H1 (cell line): ENCODE measurements at regions not wholly inside any gene's neighbourhood (a gene's known extent, or its start where the extent isn't known, plus 50 kb on each side); places are given as distances from the start of the nearest gene placed in this dataset.
A peak's percentile ranks its signal among the peaks of the same experiment; 100 is the strongest.

Experiments
- CTCF ChIA-PET: fragments of 300-600 bp; sonication (Branson Sonifier 250); formaldehyde crosslinking; loops from one replicate; lab custom pipeline; 2021; ENCODE audit not compliant: partially characterized antibody; lab: Charles Lee
- POLR2A ChIA-PET: fragments of 300-600 bp; sonication (Branson Sonifier 250); formaldehyde crosslinking; loops from one replicate; lab custom pipeline; 2021; ENCODE audit warnings: inconsistent platforms; ENCODE audit not compliant: partially characterized antibody; lab: Charles Lee
- DNase-seq, 2 experiments: peaks; one replicate each; pipeline versions ENCODE4 v3.0.0 to v3.0.0-alpha.2; 2010 to 2022; ENCODE audit warnings: low spot score in 2 of 2, low read depth in 1 of 2, mixed read lengths in 1 of 2
- FAIRE-seq: peaks from 2 replicates; lab custom pipeline; 2011; peaks lifted over from hg19 to GRCh38; lab: Jason Lieb, UNC
- H2AFZ ChIP-seq: 2 replicates; pipeline ENCODE4 v1.8.1; 2012; ENCODE audit warnings: low read length, inconsistent platforms
- H2AK5ac ChIP-seq: 2 replicates; pipeline ENCODE4 v1.6.1; 2013; ENCODE audit warnings: low read depth, low read length
- H2BK120ac ChIP-seq: replicated peaks from 2 replicates; pipeline ENCODE3; 2013; ENCODE audit warnings: low read depth, low read length, inconsistent platforms
- H2BK12ac ChIP-seq: 2 replicates; pipeline ENCODE4 v1.6.1; 2013; ENCODE audit warnings: low read depth, low read length
- H2BK15ac ChIP-seq: 2 replicates; pipeline ENCODE4 v1.6.1; 2013; ENCODE audit warnings: low read length
- H2BK20ac ChIP-seq: 2 replicates; pipeline ENCODE4 v1.6.1; 2013; ENCODE audit warnings: low read length
- H2BK5ac ChIP-seq: 2 replicates; pipeline ENCODE4 v1.6.1; 2013; ENCODE audit warnings: low read depth, low read length
- H3K14ac ChIP-seq: 2 replicates; pipeline ENCODE4 v1.6.1; 2013; ENCODE audit warnings: inconsistent platforms; ENCODE audit not compliant: insufficient read length
- H3K18ac ChIP-seq: 2 replicates; pipeline ENCODE4 v1.6.1; 2013; ENCODE audit warnings: low read length; ENCODE audit errors: extremely low read depth
- H3K23ac ChIP-seq: 2 replicates; pipeline ENCODE4 v1.6.1; 2013; ENCODE audit warnings: inconsistent platforms; ENCODE audit not compliant: insufficient read length
- H3K23me2 ChIP-seq: 2 replicates; pipeline ENCODE4 v1.6.1; 2013; ENCODE audit warnings: low read depth, low read length
- H3K27ac ChIP-seq: 2 replicates; pipeline ENCODE4 v1.6.1; 2011; ENCODE audit warnings: low read depth, low read length, inconsistent platforms
- H3K27me3 ChIP-seq, 4 experiments: replicated peaks in 1 of 4; 1 replicate in 1 of 4; 2 replicates in 3 of 4; pipeline versions ENCODE4 v1.6.1 to v1.8.1; 2011 to 2013; ENCODE audit warnings: low read length in 3 of 4, mild to moderate bottlenecking in 3 of 4, inconsistent platforms in 2 of 4, mixed read lengths in 2 of 4, moderate library complexity in 1 of 4; ENCODE audit not compliant: control insufficient read depth in 3 of 4, insufficient read depth in 3 of 4; ENCODE audit errors: extremely low read depth in 1 of 4
- H3K36me3 ChIP-seq, 4 experiments: 2 replicates each; pipeline versions ENCODE4 v1.6.1 to v1.8.1; 2011 to 2013; ENCODE audit warnings: mild to moderate bottlenecking in 4 of 4, low read length in 3 of 4, moderate library complexity in 2 of 4, control low read depth in 1 of 4, inconsistent platforms in 1 of 4; ENCODE audit not compliant: insufficient read depth in 4 of 4, control insufficient read depth in 2 of 4
- H3K4ac ChIP-seq: replicated peaks from 2 replicates; pipeline ENCODE3; 2013; ENCODE audit warnings: low read length, low read depth, mixed read lengths, inconsistent platforms; ENCODE audit not compliant: insufficient read length
- H3K4me1 ChIP-seq, 4 experiments: replicated peaks in 1 of 4; 1 replicate in 1 of 4; 2 replicates in 3 of 4; pipeline versions ENCODE4 v1.6.1 to v1.8.1; 2011 to 2013; ENCODE audit warnings: low read length in 3 of 4, inconsistent platforms in 2 of 4, mixed read lengths in 1 of 4; ENCODE audit not compliant: insufficient read depth in 4 of 4, control insufficient read depth in 3 of 4
- H3K4me2 ChIP-seq, 2 experiments: 2 replicates each; pipeline versions ENCODE4 v1.6.1 to v1.8.1; 2011 to 2013; ENCODE audit warnings: low read depth in 2 of 2, low read length in 2 of 2, control low read depth in 1 of 2, inconsistent platforms in 1 of 2, mild to moderate bottlenecking in 1 of 2; ENCODE audit not compliant: insufficient read depth in 1 of 2
- H3K4me3 ChIP-seq, 4 experiments: fragments of 200-600, 300-600 bp in 1 of 4; sonication (generic), shearing (Covaris generic), sonication (Bioruptor Twin) in 1 of 4; 2 replicates each; pipeline versions ENCODE4 v1.5.1 to v1.8.1; 2011 to 2016; ENCODE audit warnings: low read length in 4 of 4, low read depth in 3 of 4, control low read depth in 2 of 4, inconsistent platforms in 2 of 4, mild to moderate bottlenecking in 2 of 4, mixed read lengths in 1 of 4, moderate library complexity in 1 of 4; ENCODE audit not compliant: insufficient read depth in 2 of 4; ENCODE audit errors: extremely low read depth in 1 of 4
- H3K56ac ChIP-seq: replicated peaks from 2 replicates; pipeline ENCODE3; 2013; ENCODE audit warnings: low read depth, mild to moderate bottlenecking, mixed read lengths, low read length, inconsistent platforms; ENCODE audit not compliant: insufficient read length
- H3K79me1 ChIP-seq: 2 replicates; pipeline ENCODE4 v1.6.1; 2013; ENCODE audit warnings: low read depth, low read length, control low read depth
- H3K79me2 ChIP-seq, 2 experiments: 2 replicates each; pipeline versions ENCODE4 v1.6.1 to v1.8.1; 2012 to 2013; ENCODE audit warnings: low read length in 2 of 2, mild to moderate bottlenecking in 2 of 2, inconsistent platforms in 1 of 2; ENCODE audit not compliant: insufficient read depth in 2 of 2, control insufficient read depth in 1 of 2
- H3K9ac ChIP-seq, 4 experiments: replicated peaks in 1 of 4; 1 replicate in 1 of 4; 2 replicates in 3 of 4; pipeline versions ENCODE4 v1.6.1 to v1.8.1; 2011 to 2013; ENCODE audit warnings: low read depth in 3 of 4, low read length in 3 of 4, control low read depth in 2 of 4, mild to moderate bottlenecking in 2 of 4, moderate library complexity in 2 of 4, inconsistent platforms in 1 of 4; ENCODE audit errors: extremely low read depth in 1 of 4
- H3K9me3 ChIP-seq, 2 experiments: 2 replicates each; pipeline versions ENCODE4 v1.6.1 to v1.8.1; 2012 to 2013; ENCODE audit warnings: mild to moderate bottlenecking in 2 of 2, moderate library complexity in 2 of 2, control low read depth in 1 of 2, inconsistent platforms in 1 of 2, low read depth in 1 of 2, low read length in 1 of 2, mixed read lengths in 1 of 2; ENCODE audit not compliant: insufficient read depth in 2 of 2
- H4K20me1 ChIP-seq, 2 experiments: replicated peaks in 1 of 2; 2 replicates each; pipeline versions ENCODE3 to v1.8.1; 2011 to 2013; ENCODE audit warnings: inconsistent platforms in 2 of 2, low read length in 2 of 2, mild to moderate bottlenecking in 1 of 2; ENCODE audit not compliant: insufficient read depth in 2 of 2, control insufficient read depth in 1 of 2
- H4K5ac ChIP-seq: 2 replicates; pipeline ENCODE4 v1.6.1; 2013; ENCODE audit warnings: low read length, low read depth, mixed read lengths, inconsistent platforms; ENCODE audit not compliant: insufficient read length
- H4K8ac ChIP-seq: 2 replicates; pipeline ENCODE4 v1.8.0; 2013; ENCODE audit warnings: mild to moderate bottlenecking, moderate library complexity, low read length, inconsistent platforms; ENCODE audit not compliant: insufficient read depth; ENCODE audit errors: extremely low read depth
- H4K91ac ChIP-seq: replicated peaks from 2 replicates; pipeline ENCODE3; 2013; ENCODE audit warnings: low read length, mixed read lengths, inconsistent platforms; ENCODE audit not compliant: insufficient read length
- CHD2 ChIP-seq: IDR thresholded peaks from 2 replicates; pipeline ENCODE4 v1.6.1; 2012; ENCODE audit warnings: low read length, improper control_type of control experiment
- JUN ChIP-seq: IDR thresholded peaks from 2 replicates; pipeline ENCODE4 v1.6.1; 2011; ENCODE audit warnings: low read depth, mild to moderate bottlenecking, improper control_type of control experiment, low read length
- KDM4A ChIP-seq: IDR thresholded peaks from one replicate; pipeline ENCODE4 v1.7.1; 2012; ENCODE audit warnings: low read depth, mild to moderate bottlenecking, moderate library complexity, low read length, inconsistent platforms; ENCODE audit not compliant: severe bottlenecking
- POLR2A ChIP-seq, 2 experiments: IDR thresholded peaks; 1 replicate in 1 of 2; 2 replicates in 1 of 2; pipeline ENCODE4 v1.6.1; 2011; ENCODE audit warnings: low read depth in 2 of 2, low read length in 2 of 2, mild to moderate bottlenecking in 2 of 2; ENCODE audit errors: control extremely low read depth in 1 of 2
- SRF ChIP-seq: IDR thresholded peaks from 2 replicates; pipeline ENCODE4 v1.6.1; 2011; ENCODE audit warnings: mild to moderate bottlenecking, low read depth, low read length, moderate library complexity
- WGBS, 2 experiments: shearing (Covaris generic) in 1 of 2; methylation state at CpG; one replicate each; pipeline versions ENCODE4 v1.1.6 to v1.1.7; 2013 to 2015; ENCODE audit warnings: low lambda C conversion rate in 2 of 2, mixed read lengths in 2 of 2, inconsistent platforms in 1 of 2, low coverage in 1 of 2, missing lambda C conversion rate in 1 of 2; ENCODE audit not compliant: insufficient replicate concordance in 2 of 2, insufficient coverage in 1 of 2, insufficient read length in 1 of 2; ENCODE audit errors: extremely low coverage in 1 of 2, missing lambda C conversion rate in 1 of 2; 5-methylcytosine and 5-hydroxymethylcytosine counted together
- TF ChIP-seq, protein P1 (sequence below): IDR thresholded peaks from 2 replicates; pipeline ENCODE4 v1.6.1; 2012; ENCODE audit warnings: low read length, inconsistent platforms
- TF ChIP-seq, protein P2 (sequence below): IDR thresholded peaks from 2 replicates; pipeline ENCODE4 v1.6.1; 2012; ENCODE audit warnings: inconsistent platforms

DNA sequence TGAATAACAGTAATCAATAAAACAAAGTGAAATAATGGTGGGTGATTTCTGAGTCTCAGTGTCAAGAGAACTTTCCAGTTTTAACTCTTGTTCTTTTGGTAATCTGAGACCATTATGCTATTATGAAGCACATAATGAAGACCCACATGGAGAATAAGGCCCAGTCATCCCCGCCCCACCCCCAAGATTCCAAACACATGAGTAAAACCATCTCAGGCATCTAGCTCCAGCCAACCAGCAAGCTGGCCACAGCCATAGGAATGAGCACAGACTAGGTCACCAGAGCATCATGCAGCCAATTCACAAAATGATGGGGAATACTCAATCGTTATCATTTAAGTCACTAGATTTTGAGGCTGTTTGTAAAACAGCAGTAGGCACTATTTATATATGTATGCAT lies 1769.0 kb upstream of the PCDH20 start:
- no peaks in the 10 kb centered on the region for H4K20me1 ChIP-seq
- H3K23me2 ChIP-seq: no peaks in the 10 kb centered on the region; the same call in 1 of the 2 replicates
- no peak overlapping the region for H3K4me2 ChIP-seq
- no peaks in the 10 kb centered on the region for H3K79me1 ChIP-seq
- no peak overlapping the region for H4K91ac ChIP-seq
- H2BK15ac ChIP-seq: no peak overlapping the region
- ChIA-PET CTCF (no interaction called here), POLR2A (no interaction called here)
- WGBS, 2 experiments: 63% methylated on average over 2 of the region's 2 CpGs; no CpG with 5 or more reads in 1 of the 2 experiments
- H3K36me3 ChIP-seq: no peaks in the 10 kb centered on the region
- no peak overlapping the region for H3K23ac ChIP-seq
- no peak overlapping the region for H3K14ac ChIP-seq
- no peak overlapping the region for H4K8ac ChIP-seq
- no peaks in the 10 kb centered on the region for H3K27me3 ChIP-seq
- no peak overlapping the region for H3K4me3 ChIP-seq
- no peak overlapping the region; the same call in 1 of the 2 replicates for H3K18ac ChIP-seq
- no peak overlapping the region for H3K9ac ChIP-seq
- no peak overlapping the region for H2AFZ ChIP-seq
- no peak overlapping the region for H3K56ac ChIP-seq
- H2BK5ac ChIP-seq: no peak overlapping the region
- H3K4ac ChIP-seq: no peak overlapping the region
- DNase-seq (peak; percentile 51 to 76), FAIRE-seq (no peak)
- H4K5ac ChIP-seq: peak overlapping the region; percentile 1
- no peaks in the 10 kb centered on the region for H3K79me2 ChIP-seq
- no peak overlapping the region for H3K27ac ChIP-seq
- H3K9me3 ChIP-seq: no peaks in the 10 kb centered on the region
- no peak overlapping the region for H2BK120ac ChIP-seq
- no peak overlapping the region for H2BK20ac ChIP-seq
- no peak overlapping the region for H2AK5ac ChIP-seq
- peaks cover 0 to 3% (median 1%) of the 10 kb centered on the region in 4 experiments; a peak in 2 of 7 replicates for H3K4me1 ChIP-seq
- no peak overlapping the region for H2BK12ac ChIP-seq
- no peak for TF ChIP-seq SRF
- TF ChIP-seq, protein P1, sequence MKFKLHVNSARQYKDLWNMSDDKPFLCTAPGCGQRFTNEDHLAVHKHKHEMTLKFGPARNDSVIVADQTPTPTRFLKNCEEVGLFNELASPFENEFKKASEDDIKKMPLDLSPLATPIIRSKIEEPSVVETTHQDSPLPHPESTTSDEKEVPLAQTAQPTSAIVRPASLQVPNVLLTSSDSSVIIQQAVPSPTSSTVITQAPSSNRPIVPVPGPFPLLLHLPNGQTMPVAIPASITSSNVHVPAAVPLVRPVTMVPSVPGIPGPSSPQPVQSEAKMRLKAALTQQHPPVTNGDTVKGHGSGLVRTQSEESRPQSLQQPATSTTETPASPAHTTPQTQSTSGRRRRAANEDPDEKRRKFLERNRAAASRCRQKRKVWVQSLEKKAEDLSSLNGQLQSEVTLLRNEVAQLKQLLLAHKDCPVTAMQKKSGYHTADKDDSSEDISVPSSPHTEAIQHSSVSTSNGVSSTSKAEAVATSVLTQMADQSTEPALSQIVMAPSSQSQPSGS: 0 out of 2 replicates have a peak, but pooled peaks have one; percentile 32
- TF ChIP-seq KDM4A: no peak
- no peak for TF ChIP-seq POLR2A (IDR thresholded peaks at IDR 0.05; ENCODE audit: control extremely low read depth in 1 of 2, low read depth in 2 of 2, low read length in 2 of 2)
- TF ChIP-seq CHD2: no peak
- TF ChIP-seq JUN: peak; percentile 87
- TF ChIP-seq, protein P2, sequence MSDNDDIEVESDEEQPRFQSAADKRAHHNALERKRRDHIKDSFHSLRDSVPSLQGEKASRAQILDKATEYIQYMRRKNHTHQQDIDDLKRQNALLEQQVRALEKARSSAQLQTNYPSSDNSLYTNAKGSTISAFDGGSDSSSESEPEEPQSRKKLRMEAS: peak; percentile 21; the same call in 1 of the 2 replicates
